ENCODE measurements at regions not wholly inside any gene's neighbourhood (a gene's known extent, or its start where the extent isn't known, plus 50 kb on each side); places are given as distances from the start of the nearest gene placed in this dataset.

- TF ChIP-seq CTCF (IDR thresholded peaks at IDR 0.05): no peak
- no peak for TF ChIP-seq POLR2A (IDR thresholded peaks at IDR 0.05)
- no peak for TF ChIP-seq POLR2AphosphoS5 (IDR thresholded peaks at IDR 0.05)
These were observed 298.4 kb downstream of the LPIN1 start for GRCh38 chr2:12044857-12045256.
